ENCODE measurements at regions not wholly inside any gene's neighbourhood (a gene's known extent, or its start where the extent isn't known, plus 50 kb on each side); places are given as distances from the start of the nearest gene placed in this dataset.

- no peak for TF ChIP-seq CTCF (IDR thresholded peaks at IDR 0.05)
- no peak for TF ChIP-seq POLR2A (IDR thresholded peaks at IDR 0.05)
Measured at GRCh38 chr7:54629771-54630170, 87.6 kb downstream of the VSTM2A start.
